SK-N-MC (cell line): ENCODE measurements at regions not wholly inside any gene's neighbourhood (a gene's known extent, or its start where the extent isn't known, plus 50 kb on each side); places are given as distances from the start of the nearest gene placed in this dataset.
"Not testable (repeated sequence)": the region's sequence is repeated elsewhere in the genome, so short reads cannot be mapped to it uniquely, and the experiment has no call there.

ENCODE experiments used
- DNase-seq: peaks from one replicate; pipeline ENCODE4 v3.0.0-alpha.2; 2011; ENCODE audit warnings: low read depth, low spot score
- H3K27ac ChIP-seq: fragments of 200-600 bp; sonication (generic); 2 replicates; pipeline ENCODE4 v1.5.1; 2016; ENCODE audit warnings: mixed run types
- H3K36me3 ChIP-seq: fragments of 200-600 bp; sonication (generic); 2 replicates; pipeline ENCODE4 v1.6.1; 2017; ENCODE audit warnings: antibody characterized with exemption, low read length, mixed read lengths; ENCODE audit not compliant: insufficient read depth
- H3K4me3 ChIP-seq: fragments of 200-600 bp; sonication (generic); 2 replicates; pipeline ENCODE4 v1.5.1; 2016
- H3K9ac ChIP-seq: fragments of 200-600 bp; sonication (generic); 2 replicates; pipeline ENCODE4 v1.8.0; 2017; ENCODE audit warnings: mixed run types, mixed read lengths; ENCODE audit not compliant: insufficient read length
- H3K9me3 ChIP-seq: fragments of 200-600 bp; sonication (generic); 2 replicates; pipeline ENCODE4 v1.6.1; 2017; ENCODE audit warnings: low read depth, mild to moderate bottlenecking, antibody characterized with exemption, low read length, moderate library complexity, mixed read lengths
- EZH2 ChIP-seq: fragments of 200-600 bp; sonication (generic); IDR thresholded peaks from one replicate; pipeline ENCODE4 v1.6.1; 2017; ENCODE audit warnings: antibody characterized with exemption
- FOXP2 ChIP-seq: optimal IDR thresholded peaks from 2 replicates; pipeline ENCODE3; 2011; ENCODE audit warnings: mild to moderate bottlenecking, moderate library complexity; ENCODE audit not compliant: insufficient read depth; ENCODE audit errors: extremely low read length, control extremely low read depth
- POLR2AphosphoS5 ChIP-seq: IDR thresholded peaks from 2 replicates; pipeline ENCODE4 v1.6.1; 2012; ENCODE audit warnings: mild to moderate bottlenecking, low read depth, low read length, borderline replicate concordance

DNA sequence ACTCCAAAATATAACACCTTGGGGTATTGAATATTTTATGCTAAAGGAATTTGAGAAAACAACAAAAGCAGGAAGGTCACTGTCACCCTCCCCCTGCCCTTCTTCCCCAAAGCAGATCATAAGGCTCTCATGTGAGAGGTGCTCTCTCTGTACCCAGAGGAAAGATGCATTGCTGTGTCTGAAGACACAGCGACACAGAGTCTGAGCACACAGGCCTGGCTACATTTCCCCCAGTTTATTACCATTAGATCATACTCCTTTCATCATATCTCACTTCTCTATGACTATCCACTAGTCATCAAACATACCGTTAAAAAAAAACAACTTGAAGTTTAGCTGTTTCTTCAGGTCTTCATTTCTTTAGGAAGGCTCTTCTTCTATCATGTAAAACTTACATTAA is 127.1 kb downstream of the PPIAL4G start:
- Histone ChIP-seq H3K36me3 (no peaks in the 10 kb centered on the region), H3K27ac (no peak overlapping the region), H3K4me3 (no peak overlapping the region), H3K9ac (no peak overlapping the region), H3K9me3 (no peaks in the 10 kb centered on the region)
- no peak for DNase-seq
- no peak for TF ChIP-seq FOXP2
- TF ChIP-seq POLR2AphosphoS5 = no peak
- TF ChIP-seq EZH2 = no peak

DNA sequence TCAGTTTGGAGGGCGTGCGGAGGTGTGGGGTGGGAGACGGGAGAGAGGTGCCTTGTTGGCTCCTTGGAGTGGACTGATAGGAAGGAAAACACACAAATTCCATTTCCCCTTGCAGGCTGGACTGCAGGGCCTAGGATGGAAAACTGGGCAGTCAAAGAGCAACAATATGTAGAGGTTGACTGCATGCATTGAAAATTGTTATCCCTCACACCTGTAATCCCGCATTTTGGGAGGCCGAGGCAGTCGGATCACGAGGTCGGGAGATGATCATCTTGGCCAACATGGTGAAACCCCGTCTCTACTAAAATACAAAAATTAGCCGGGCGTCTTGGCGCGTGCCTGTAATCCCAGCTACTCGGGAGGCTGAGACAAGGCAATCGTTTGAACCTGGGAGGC is 128.2 kb downstream of the PPIAL4G start:
- H3K4me3 ChIP-seq = no peak overlapping the region
- no peaks in the 10 kb centered on the region for H3K9me3 ChIP-seq
- TF ChIP-seq EZH2 (no peak), FOXP2 (no peak), POLR2AphosphoS5 (no peak)
- no peaks in the 10 kb centered on the region for H3K36me3 ChIP-seq
- no peak overlapping the region for H3K9ac ChIP-seq
- no peak overlapping the region for H3K27ac ChIP-seq
- DNase-seq = no peak

DNA sequence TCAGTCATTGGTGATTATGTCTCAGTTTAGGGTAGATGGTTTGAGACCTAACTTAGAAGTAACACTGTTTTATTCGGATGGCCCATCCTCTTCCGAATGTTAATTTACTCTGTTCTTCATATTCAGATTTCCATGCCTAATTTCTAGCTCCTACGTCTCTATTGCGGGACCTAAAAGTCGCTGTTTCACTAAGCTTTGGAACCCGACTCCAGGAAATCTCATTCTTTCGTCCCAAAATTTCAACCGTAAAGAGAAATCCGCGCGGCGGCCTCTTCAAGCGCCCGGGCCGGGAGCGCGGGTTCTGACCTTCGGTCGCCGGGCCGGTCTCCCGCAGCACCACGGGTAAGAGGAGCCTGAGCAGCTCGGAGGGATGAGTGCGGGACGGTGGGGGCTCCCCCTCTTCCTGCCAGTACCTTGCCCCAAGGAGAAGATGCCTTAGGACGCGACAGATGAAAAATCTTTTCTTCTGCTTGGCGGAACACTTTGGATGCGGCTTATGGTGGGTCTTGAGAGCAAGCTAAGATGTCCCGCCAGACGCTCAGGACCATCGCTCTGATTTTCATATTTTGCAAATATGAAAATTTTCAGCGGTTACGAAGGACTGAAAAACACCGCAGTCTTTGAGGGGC is 128.7 kb downstream of the PPIAL4G start:
- H3K9ac ChIP-seq = no peak overlapping the region

DNA sequence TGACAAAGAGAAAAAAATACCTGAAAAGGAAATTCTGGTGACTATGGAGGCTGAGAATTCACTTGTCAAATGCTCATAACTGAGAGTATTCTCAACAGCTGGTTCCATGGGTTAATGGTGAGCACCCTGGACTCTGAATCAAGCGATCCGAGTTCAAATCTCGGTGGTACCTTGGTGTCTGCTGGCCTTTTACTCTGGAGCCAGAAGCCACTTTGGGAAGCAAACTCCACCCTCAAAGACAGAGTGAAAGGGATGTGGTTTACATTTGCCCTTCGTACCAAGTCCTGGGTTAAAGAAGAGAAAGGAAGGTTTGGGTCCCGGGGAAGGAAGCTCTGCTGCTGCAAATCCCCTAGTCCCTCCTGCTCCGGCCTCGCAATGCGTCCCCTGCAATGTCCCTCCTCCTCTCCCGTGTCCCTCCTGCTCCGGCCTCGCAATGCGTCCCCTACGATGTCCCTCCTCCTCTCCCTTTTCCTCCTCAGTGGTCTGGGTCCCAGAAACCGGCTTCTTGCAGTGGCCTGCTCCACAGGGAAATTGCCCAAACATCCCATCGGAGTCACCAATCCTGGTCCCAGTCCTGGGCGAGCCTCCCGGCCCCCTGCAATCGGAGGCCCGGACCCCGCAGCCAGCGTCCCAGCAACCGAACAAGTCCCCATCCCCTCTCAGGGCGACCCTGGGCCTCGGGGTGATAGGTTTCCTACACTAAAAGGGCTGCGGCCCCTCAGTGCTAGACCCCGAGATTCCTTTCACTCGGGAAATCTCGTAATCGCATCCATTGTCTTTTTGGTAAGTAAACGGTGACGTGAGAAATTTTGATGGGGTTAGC is 129.4 kb downstream of the PPIAL4G start:
- no peak overlapping the region for H3K4me3 ChIP-seq
- TF ChIP-seq EZH2 (no peak), POLR2AphosphoS5 (no peak), FOXP2 (no peak)
- H3K27ac ChIP-seq = no peak overlapping the region
- DNase-seq = no peak
- no peaks in the 10 kb centered on the region for H3K36me3 ChIP-seq
- no peaks in the 10 kb centered on the region for H3K9me3 ChIP-seq
- no peak overlapping the region for H3K9ac ChIP-seq

More for the DNA sequence above, 128.7 kb downstream of the PPIAL4G start:
- TF ChIP-seq EZH2 (no peak), FOXP2 (no peak), POLR2AphosphoS5 (no peak)
- Histone ChIP-seq H3K36me3 (no peaks in the 10 kb centered on the region), H3K9me3 (no peaks in the 10 kb centered on the region), H3K4me3 (no peak overlapping the region), H3K27ac (no peak overlapping the region)
- no peak for DNase-seq

DNA sequence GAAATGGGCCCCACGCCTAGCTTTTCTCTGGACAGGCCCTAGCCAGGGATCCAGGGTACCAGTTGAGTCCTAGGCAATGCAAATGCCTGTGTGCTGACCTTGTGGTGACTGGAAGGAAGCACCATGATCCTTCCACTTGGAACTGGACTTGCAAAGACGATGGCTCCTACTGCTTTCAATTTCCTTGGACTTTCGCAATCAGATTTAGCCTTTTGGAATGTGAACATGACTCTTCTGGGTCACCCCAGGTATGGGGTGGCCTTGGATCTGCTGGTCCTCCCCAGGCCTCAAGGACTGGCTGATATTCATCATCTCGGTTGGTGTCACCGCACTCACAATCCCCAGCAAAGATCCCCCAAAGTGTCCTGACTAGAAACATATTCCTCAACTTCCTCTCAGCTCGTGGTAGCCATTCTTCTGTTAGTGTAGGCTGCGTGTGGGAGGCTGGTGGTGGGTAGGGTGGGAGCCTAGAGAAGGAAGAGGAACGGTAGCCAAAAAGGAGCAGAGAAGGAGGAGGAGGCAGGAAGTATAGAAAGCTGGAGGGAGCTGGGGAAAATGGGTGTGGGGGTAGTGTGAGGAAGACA is 130.5 kb downstream of the PPIAL4G start:
- no peak overlapping the region for H3K9ac ChIP-seq
- H3K9me3 ChIP-seq = no peaks in the 10 kb centered on the region
- TF ChIP-seq POLR2AphosphoS5 (no peak), EZH2 (no peak), FOXP2 (no peak)
- no peak overlapping the region for H3K27ac ChIP-seq
- H3K36me3 ChIP-seq = no peaks in the 10 kb centered on the region
- DNase-seq = no peak
- H3K4me3 ChIP-seq = no peak overlapping the region

DNA sequence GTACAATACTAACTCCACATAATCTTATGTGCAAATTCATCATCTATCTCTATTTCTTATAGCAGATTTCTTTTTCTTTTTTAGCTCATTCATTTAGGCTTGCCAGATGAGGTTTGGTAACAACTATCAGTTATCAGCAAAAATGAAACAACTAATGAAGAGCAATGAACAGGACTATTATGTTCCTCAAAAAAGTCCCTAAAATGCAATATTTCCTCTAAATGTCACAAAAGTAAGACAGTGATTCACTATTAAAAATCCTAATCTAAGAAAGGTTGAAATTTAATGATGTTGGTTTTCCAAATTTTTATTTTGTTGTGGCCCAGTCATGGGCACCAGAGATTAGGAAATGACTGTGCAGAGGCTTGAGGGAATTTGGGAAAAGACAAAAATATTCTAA is 135.3 kb downstream of the PPIAL4G start:
- Histone ChIP-seq H3K9me3 (no peaks in the 10 kb centered on the region), H3K27ac (no peak overlapping the region), H3K36me3 (no peaks in the 10 kb centered on the region), H3K9ac (no peak overlapping the region), H3K4me3 (no peak overlapping the region)
- TF ChIP-seq FOXP2 = no peak
- no peak for TF ChIP-seq POLR2AphosphoS5
- no peak for TF ChIP-seq EZH2
- no peak for DNase-seq

DNA sequence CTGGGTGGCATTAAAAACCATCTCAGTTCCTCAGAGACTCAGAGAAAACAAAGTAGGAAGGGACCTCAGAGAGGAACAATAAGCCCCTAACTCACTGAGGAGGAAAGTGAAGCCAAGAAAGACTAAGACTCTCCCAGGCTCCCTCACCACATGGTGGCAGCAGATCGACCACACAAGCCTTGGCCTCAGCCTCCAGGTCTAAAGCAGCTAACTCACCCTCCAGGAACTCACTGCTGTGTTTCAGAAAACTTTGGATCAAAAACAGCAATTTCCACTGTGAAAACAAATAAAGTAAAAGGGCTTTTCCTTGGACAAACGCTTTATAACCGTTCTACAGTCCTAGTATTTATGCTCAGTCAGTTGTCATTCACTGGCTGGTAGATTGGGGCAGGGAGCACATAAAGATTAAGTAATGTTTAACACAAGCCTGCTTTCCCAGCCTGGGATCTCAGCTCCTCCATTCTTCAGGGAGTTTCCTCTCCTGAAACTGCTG is 137.4 kb downstream of the PPIAL4G start:
- not testable (repeated sequence) for H3K27ac ChIP-seq, H3K36me3 ChIP-seq, DNase-seq, H3K9ac ChIP-seq, H3K4me3 ChIP-seq, H3K9me3 ChIP-seq

DNA sequence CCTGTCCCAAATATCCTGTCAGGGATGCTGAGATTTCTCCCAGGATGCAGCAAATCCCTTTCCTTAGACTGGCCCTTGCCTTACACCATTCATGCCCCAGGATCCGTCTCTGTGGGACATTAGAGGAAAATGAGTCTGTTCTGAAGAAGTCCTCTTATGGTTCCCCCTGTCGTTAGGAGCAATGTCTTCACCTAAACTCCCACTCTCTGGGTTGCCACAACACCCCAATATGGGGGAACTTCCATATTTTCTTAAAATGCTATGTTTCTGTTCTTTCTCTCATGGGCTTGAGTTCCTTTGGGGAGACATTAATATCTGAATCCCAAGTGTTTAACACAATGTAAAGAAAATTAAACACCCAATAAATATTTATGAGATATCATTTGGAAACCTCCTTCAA is 138.5 kb downstream of the PPIAL4G start:
- not testable (repeated sequence) for H3K27ac ChIP-seq, H3K4me3 ChIP-seq, DNase-seq, H3K9me3 ChIP-seq, H3K9ac ChIP-seq, H3K36me3 ChIP-seq

DNA sequence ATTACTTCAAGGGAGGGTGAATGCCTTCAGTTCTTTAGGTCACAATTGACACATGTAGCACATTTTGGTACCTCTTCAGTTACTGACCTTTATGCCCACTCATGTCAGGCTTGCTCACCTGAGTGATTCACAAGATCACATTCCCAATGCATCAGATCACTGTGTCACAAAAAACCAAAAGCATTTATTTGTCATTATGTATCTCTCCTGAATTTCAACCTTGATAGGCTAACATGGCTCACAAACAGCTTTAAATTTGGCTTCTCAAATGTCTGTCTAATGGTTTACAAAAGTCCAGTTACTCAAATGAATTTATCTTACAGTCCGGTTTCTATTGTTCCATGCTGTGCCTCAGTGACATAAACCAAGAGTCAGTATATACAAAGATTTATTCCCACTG is 141.4 kb downstream of the PPIAL4G start:
- not testable (repeated sequence) for H3K27ac ChIP-seq, H3K9me3 ChIP-seq, H3K4me3 ChIP-seq, DNase-seq, H3K9ac ChIP-seq, H3K36me3 ChIP-seq

DNA sequence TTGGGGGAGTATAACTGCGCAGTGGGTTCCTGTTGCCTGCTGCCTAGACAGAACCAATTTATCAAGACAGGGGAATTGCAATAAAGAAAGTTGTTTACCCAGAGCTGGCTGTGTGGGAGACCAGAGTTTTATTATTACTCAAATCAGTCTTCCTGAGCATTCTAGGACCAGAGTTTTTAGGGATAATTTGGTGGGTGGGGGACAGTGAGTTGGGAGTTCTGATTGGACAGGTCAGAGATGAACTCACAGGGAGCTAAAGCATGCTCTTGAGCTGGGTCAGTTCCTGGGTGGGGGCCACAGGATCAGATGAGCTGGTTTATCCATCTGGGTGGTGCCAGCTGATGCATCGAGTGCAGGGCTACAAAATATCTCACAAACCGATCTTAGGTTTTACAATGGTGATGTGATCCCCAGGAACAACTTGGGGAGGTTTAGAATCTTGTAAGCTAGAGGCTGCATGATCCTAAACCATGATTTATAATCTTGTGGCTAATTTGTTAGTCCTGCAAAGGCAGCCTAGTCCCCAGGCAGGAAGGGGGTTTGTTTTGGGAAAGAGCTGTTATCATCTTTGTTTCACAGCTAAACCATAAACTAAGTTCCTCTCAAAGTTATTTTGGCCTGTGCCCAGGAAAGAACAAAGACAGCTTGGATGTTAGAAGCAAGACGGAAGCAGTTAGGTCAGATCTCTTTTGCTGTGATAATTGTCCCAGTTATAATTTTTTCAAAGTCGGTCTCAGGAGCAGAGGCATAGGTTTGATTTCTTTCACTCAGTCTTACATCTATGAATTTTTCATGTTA is 146.8 kb downstream of the PPIAL4G start:
- not testable (repeated sequence) for H3K36me3 ChIP-seq, H3K9me3 ChIP-seq, DNase-seq, H3K27ac ChIP-seq, H3K9ac ChIP-seq, H3K4me3 ChIP-seq
